Endodermal cell (in vitro differentiated cells): ENCODE measurements at regions not wholly inside any gene's neighbourhood (a gene's known extent, or its start where the extent isn't known, plus 50 kb on each side); places are given as distances from the start of the nearest gene placed in this dataset.

Experiments used
- DNase-seq: peaks from one replicate; pipeline ENCODE4 v3.0.0-alpha.2; 2017
- H3K27ac ChIP-seq: 2 replicates; pipeline ENCODE4 v1.5.1; 2013; ENCODE audit warnings: mild to moderate bottlenecking, low read depth, low read length, moderate library complexity
- H3K27me3 ChIP-seq: 2 replicates; pipeline ENCODE4 v1.6.1; 2013; ENCODE audit warnings: mild to moderate bottlenecking, low read length, moderate library complexity; ENCODE audit not compliant: insufficient read depth, control insufficient read depth, poor library complexity, severe bottlenecking
- H3K36me3 ChIP-seq: 2 replicates; pipeline ENCODE4 v1.7.0; 2013; ENCODE audit warnings: mild to moderate bottlenecking, low read length, moderate library complexity; ENCODE audit not compliant: control insufficient read depth, insufficient read depth
- H3K4me1 ChIP-seq: one replicate; pipeline ENCODE4 v1.7.0; 2013; ENCODE audit warnings: low read length; ENCODE audit not compliant: control insufficient read depth, insufficient read depth
- H3K4me3 ChIP-seq: 2 replicates; pipeline ENCODE4 v1.5.1; 2013; ENCODE audit warnings: mild to moderate bottlenecking, low read length, moderate library complexity
- H3K9ac ChIP-seq: 2 replicates; pipeline ENCODE4 v1.6.1; 2013; ENCODE audit warnings: mild to moderate bottlenecking, low read length, moderate library complexity; ENCODE audit not compliant: poor library complexity, severe bottlenecking; ENCODE audit errors: extremely low read depth
- H3K9me3 ChIP-seq: 2 replicates; pipeline ENCODE4 v1.6.1; 2013; ENCODE audit warnings: mild to moderate bottlenecking, low read length, moderate library complexity; ENCODE audit not compliant: control insufficient read depth
- H3K27ac Mint-ChIP-seq: 2 replicates; pipeline ENCODE4 v1.8.0; 2020; ENCODE audit warnings: mixed read lengths
- H3K27me3 Mint-ChIP-seq: 2 replicates; pipeline ENCODE4 v1.8.0; 2021; ENCODE audit warnings: mild to moderate bottlenecking, mixed read lengths; ENCODE audit not compliant: insufficient read depth
- H3K36me3 Mint-ChIP-seq: 2 replicates; pipeline ENCODE4 v1.8.0; 2020; ENCODE audit warnings: low read depth, mixed read lengths
- H3K4me1 Mint-ChIP-seq: 2 replicates; pipeline ENCODE4 v1.8.0; 2020; ENCODE audit warnings: mixed read lengths
- H3K4me3 Mint-ChIP-seq: 2 replicates; pipeline ENCODE4 v1.8.0; 2020; ENCODE audit warnings: mild to moderate bottlenecking, moderate library complexity, mixed read lengths
- H3K9me3 Mint-ChIP-seq: 2 replicates; pipeline ENCODE4 v1.8.0; 2020; ENCODE audit warnings: mild to moderate bottlenecking, mixed read lengths
- WGBS, 2 experiments: methylation state at CpG; one replicate each; pipeline versions ENCODE4 v1.1.5 to v1.1.7; 2013; ENCODE audit warnings: missing lambda C conversion rate in 2 of 2, mixed read lengths in 1 of 2; ENCODE audit not compliant: insufficient coverage in 1 of 2, insufficient read length in 1 of 2; 5-methylcytosine and 5-hydroxymethylcytosine counted together
- TF ChIP-seq, protein P1 (sequence below): fragments of 200-600 bp; sonication (generic); conservative IDR thresholded peaks from 2 replicates; pipeline ENCODE4 v1.5.0; 2021; ENCODE audit warnings: antibody characterized with exemption, mild to moderate bottlenecking

DNA sequence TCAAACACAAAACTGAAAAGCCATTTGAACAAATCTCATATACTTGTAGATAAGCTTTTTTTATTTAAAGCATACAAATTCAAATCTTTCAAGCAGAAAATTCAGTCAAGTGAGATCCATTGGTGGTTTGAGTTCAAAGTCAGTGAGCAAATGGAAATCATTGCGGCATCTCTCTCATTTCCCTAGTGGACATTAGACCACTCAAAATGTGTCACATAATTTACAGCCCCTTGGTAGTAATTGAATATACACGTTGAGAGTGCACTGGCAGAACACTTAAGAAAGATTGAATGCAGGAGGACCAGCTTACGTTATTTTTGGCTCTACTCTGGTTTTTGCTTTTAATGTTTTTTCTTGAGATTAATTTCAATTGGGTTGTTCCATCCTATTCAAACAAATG is 633.7 kb downstream of the USP25 start:
- peaks cover 9% of the 10 kb centered on the region for H3K4me1 Mint-ChIP-seq
- Histone ChIP-seq H3K9ac (no peak overlapping the region), H3K9me3 (peaks cover 6% of the 10 kb centered on the region), H3K27me3 (no peaks in the 10 kb centered on the region), H3K36me3 (no peaks in the 10 kb centered on the region), H3K4me1 (no peaks in the 10 kb centered on the region), H3K27ac (no peak overlapping the region), H3K4me3 (no peak overlapping the region)
- H3K4me3 Mint-ChIP-seq, result no peak overlapping the region
- H3K27me3 Mint-ChIP-seq, result no peaks in the 10 kb centered on the region
- TF ChIP-seq, protein P1, sequence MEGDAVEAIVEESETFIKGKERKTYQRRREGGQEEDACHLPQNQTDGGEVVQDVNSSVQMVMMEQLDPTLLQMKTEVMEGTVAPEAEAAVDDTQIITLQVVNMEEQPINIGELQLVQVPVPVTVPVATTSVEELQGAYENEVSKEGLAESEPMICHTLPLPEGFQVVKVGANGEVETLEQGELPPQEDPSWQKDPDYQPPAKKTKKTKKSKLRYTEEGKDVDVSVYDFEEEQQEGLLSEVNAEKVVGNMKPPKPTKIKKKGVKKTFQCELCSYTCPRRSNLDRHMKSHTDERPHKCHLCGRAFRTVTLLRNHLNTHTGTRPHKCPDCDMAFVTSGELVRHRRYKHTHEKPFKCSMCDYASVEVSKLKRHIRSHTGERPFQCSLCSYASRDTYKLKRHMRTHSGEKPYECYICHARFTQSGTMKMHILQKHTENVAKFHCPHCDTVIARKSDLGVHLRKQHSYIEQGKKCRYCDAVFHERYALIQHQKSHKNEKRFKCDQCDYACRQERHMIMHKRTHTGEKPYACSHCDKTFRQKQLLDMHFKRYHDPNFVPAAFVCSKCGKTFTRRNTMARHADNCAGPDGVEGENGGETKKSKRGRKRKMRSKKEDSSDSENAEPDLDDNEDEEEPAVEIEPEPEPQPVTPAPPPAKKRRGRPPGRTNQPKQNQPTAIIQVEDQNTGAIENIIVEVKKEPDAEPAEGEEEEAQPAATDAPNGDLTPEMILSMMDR, result no peak
- H3K27ac Mint-ChIP-seq, result no peak overlapping the region
- no peaks in the 10 kb centered on the region for H3K36me3 Mint-ChIP-seq
- WGBS, 2 experiments, result 88 to 92% methylated on average over 2 to 3 of the region's 3 CpGs
- DNase-seq, result no peak
- peaks cover 7% of the 10 kb centered on the region for H3K9me3 Mint-ChIP-seq

DNA sequence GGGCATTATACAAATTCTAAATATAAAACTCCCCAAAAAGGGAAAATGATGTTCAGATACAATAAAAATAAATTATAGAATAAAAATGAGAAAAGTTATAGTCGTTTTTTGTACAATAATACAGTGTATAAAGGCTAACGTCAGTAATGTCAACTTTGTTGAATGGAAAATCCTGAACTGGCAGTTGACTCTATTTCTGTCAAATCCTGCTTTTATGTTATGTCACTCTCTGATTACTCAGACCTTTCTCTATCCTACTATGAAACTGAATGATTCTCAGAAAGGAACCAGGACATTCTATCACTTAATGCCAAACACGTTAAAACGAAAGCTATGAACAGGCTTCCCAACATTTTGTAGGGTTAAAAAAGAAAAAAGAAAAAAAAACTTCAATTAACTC is 636.4 kb downstream of the USP25 start:
- H3K36me3 ChIP-seq, result no peaks in the 10 kb centered on the region
- Mint-ChIP-seq H3K9me3 (no peaks in the 10 kb centered on the region), H3K27me3 (no peaks in the 10 kb centered on the region), H3K27ac (no peak overlapping the region), H3K4me1 (peaks cover 9% of the 10 kb centered on the region), H3K36me3 (no peaks in the 10 kb centered on the region), H3K4me3 (no peak overlapping the region)
- DNase-seq, result no peak
- H3K27ac ChIP-seq, result no peak overlapping the region
- H3K27me3 ChIP-seq, result no peaks in the 10 kb centered on the region
- H3K9me3 ChIP-seq, result no peaks in the 10 kb centered on the region
- TF ChIP-seq, protein P1, result no peak
- H3K4me3 ChIP-seq, result no peak overlapping the region
- H3K4me1 ChIP-seq, result no peaks in the 10 kb centered on the region
- 95 to 100% methylated on average over 1 to 4 of the region's 4 CpGs for WGBS, 2 experiments
- no peak overlapping the region for H3K9ac ChIP-seq

DNA sequence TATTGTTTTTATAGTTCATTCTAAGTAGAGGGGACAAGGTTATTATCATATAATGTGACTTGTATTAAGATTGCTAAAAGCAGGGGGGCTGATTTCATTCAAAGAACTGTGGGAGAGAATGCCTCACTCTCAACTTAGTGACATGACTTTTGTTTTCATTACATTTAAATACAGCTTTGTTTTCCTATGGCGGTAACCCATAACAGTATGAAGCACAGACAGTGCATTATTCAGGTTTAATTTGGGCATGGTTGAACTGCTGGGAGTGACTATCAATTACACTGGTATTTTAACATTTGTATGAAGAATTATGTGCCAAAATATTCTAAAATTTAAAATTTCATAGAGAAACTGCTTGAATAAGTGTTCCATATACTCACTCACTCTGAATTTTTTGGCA is 637.3 kb downstream of the USP25 start:
- Mint-ChIP-seq H3K27me3 (no peaks in the 10 kb centered on the region), H3K9me3 (no peaks in the 10 kb centered on the region), H3K27ac (no peak overlapping the region), H3K36me3 (no peaks in the 10 kb centered on the region), H3K4me1 (peaks cover 9% of the 10 kb centered on the region), H3K4me3 (no peak overlapping the region)
- Histone ChIP-seq H3K27me3 (no peaks in the 10 kb centered on the region), H3K4me3 (no peak overlapping the region), H3K9ac (no peak overlapping the region), H3K27ac (no peak overlapping the region), H3K4me1 (no peaks in the 10 kb centered on the region), H3K9me3 (no peaks in the 10 kb centered on the region), H3K36me3 (no peaks in the 10 kb centered on the region)
- TF ChIP-seq, protein P1, result no peak
- WGBS, 2 experiments, result 86% methylated on average over 1 of the region's 1 CpG; no CpG with 5 or more reads in 1 of the 2 experiments
- DNase-seq, result no peak
